ENCODE measurements at regions not wholly inside any gene's neighbourhood (a gene's known extent, or its start where the extent isn't known, plus 50 kb on each side); places are given as distances from the start of the nearest gene placed in this dataset.

GRCh38 chr2:180604077-180604476, 376.3 kb upstream of the UBE2E3 start:
- H2BK5ac ChIP-seq (ENCODE audit: low read depth, low read length, poor library complexity, severe bottlenecking), result no peak overlapping the region
- H2AFZ ChIP-seq (replicated peaks; ENCODE audit: low read length, poor library complexity), result no peak overlapping the region
- no peaks in the 10 kb centered on the region; the same call in 1 of the 2 replicates for H3K9me1 ChIP-seq (ENCODE audit: insufficient read depth, low read length)
- H3K56ac ChIP-seq (ENCODE audit: extremely low read depth, insufficient read depth, low read length), result no peak overlapping the region
- BruUV-seq (replicated peaks), result no TSS peak
- H2AK9ac ChIP-seq (replicated peaks; ENCODE audit: low read depth, low read length, poor library complexity), result no peak overlapping the region
- no peak overlapping the region for H4K8ac ChIP-seq (ENCODE audit: low read depth in 2 of 2, low read length in 2 of 2)
- no peak; the same call in 1 of the 2 replicates for ATAC-seq (ENCODE audit: low read depth)
- H3K14ac ChIP-seq (replicated peaks; ENCODE audit: low read depth, low read length), result no peak overlapping the region
- peak; percentile 15 for DNase-seq
- H3K4ac ChIP-seq (ENCODE audit: low read depth, low read length), result no peak overlapping the region
- no peaks in the 10 kb centered on the region for H3K79me1 ChIP-seq (ENCODE audit: low read depth in 1 of 2, low read length in 2 of 2)
- CTCF ChIA-PET, result interaction anchor here (0.5 kb wide), 1 partner anchor 1391 kb away, joined by 6 read pairs; no protein-coding TSS in a partner anchor
- no peak overlapping the region for H3K4me3 ChIP-seq (ENCODE audit: insufficient read depth, low read depth, low read length)
- WGBS, 2 experiments (ENCODE audit: extremely low coverage in 2 of 2, insufficient read length in 1 of 2), result 40% methylated on average over 1 of the region's 4 CpGs; no CpG with 5 or more reads in 1 of the 2 experiments
- H3K27ac ChIP-seq (ENCODE audit: insufficient read depth, low read length), result no peak overlapping the region
- H3K23ac ChIP-seq (ENCODE audit: low read depth, low read length), result no peak overlapping the region
- POLR2A ChIA-PET (ENCODE audit: unreplicated experiment), result no interaction called here
- H4K5ac ChIP-seq (ENCODE audit: low read depth, low read length), result no peak overlapping the region
- H3K4me2 ChIP-seq (ENCODE audit: low read depth, low read length), result no peak overlapping the region
- H4K91ac ChIP-seq (ENCODE audit: insufficient read depth, low read depth, low read length), result no peak overlapping the region
- no peaks in the 10 kb centered on the region for H4K20me1 ChIP-seq (ENCODE audit: insufficient read depth, low read length)
- no peak overlapping the region for H2AK5ac ChIP-seq (ENCODE audit: low read depth, low read length)
- TF ChIP-seq RAD21 (IDR thresholded peaks at IDR 0.05; ENCODE audit: low read length) (0 out of 2 replicates have a peak, but pooled peaks have one; percentile 23), USF2 (IDR thresholded peaks at IDR 0.05; ENCODE audit: low read depth, low read length) (no peak), BHLHE40 (IDR thresholded peaks at IDR 0.05; ENCODE audit: low read depth, low read length) (no peak), SMC3 (IDR thresholded peaks at IDR 0.05; ENCODE audit: low read depth, low read length) (peak; percentile 22; the same call in 1 of the 2 replicates), CTCF (conservative IDR thresholded peaks at IDR 0.05; ENCODE audit: low read depth, low read length) (0 out of 2 replicates have a peak, but pooled peaks have one; percentile 25)
- H2BK120ac ChIP-seq (ENCODE audit: low read depth, low read length), result peak overlapping the region; percentile 3; the same call in 1 of the 2 replicates
- H2BK15ac ChIP-seq (ENCODE audit: low read depth, low read length), result no peak overlapping the region
- H3K27me3 ChIP-seq (ENCODE audit: control insufficient read depth, insufficient read depth, low read length), result no peaks in the 10 kb centered on the region
- no peaks in the 10 kb centered on the region for H3K36me3 ChIP-seq (ENCODE audit: control insufficient read depth, insufficient read depth, low read length)
- intact Hi-C loops (cut with micrococcal nuclease), result no loop called here
- dilution Hi-C loops (cut with HindIII; ENCODE audit: low sequenced_read_pairs, unreplicated experiment), result no loop called here
- no peak overlapping the region for H3K9ac ChIP-seq (ENCODE audit: low read depth, low read length)
- H3K18ac ChIP-seq (ENCODE audit: low read depth, low read length), result peak overlapping the region; percentile 23; the same call in 1 of the 2 replicates
- in situ Hi-C loops (cut with MboI; ENCODE audit: low sequenced_read_pairs), result no loop called here
- no peaks in the 10 kb centered on the region for H3K4me1 ChIP-seq (ENCODE audit: control insufficient read depth, insufficient read depth, low read length)
- no peak overlapping the region; the same call in 1 of the 2 replicates for H2BK20ac ChIP-seq (ENCODE audit: low read depth, low read length)
- no peaks in the 10 kb centered on the region for H3K9me3 ChIP-seq (ENCODE audit: control insufficient read depth, insufficient read depth, low read length)
